MM.1S (cell line): ENCODE measurements at regions not wholly inside any gene's neighbourhood (a gene's known extent, or its start where the extent isn't known, plus 50 kb on each side); places are given as distances from the start of the nearest gene placed in this dataset.

Experiments
- DNase-seq: peaks from one replicate; pipeline ENCODE4 v3.0.0-alpha.2; 2015
- H2AFZ ChIP-seq: fragments of 300-600 bp; sonication (generic); 2 replicates; pipeline ENCODE4 v1.6.0; 2016; ENCODE audit warnings: antibody characterized with exemption, low read length
- H3F3A ChIP-seq: fragments of 300-600 bp; sonication (generic); 2 replicates; pipeline ENCODE4 v1.6.1; 2016; ENCODE audit warnings: mild to moderate bottlenecking, antibody characterized with exemption, low read length, moderate library complexity, mixed read lengths; ENCODE audit not compliant: insufficient read depth
- H3K27ac ChIP-seq: fragments of 300-600 bp; sonication (generic); 2 replicates; pipeline ENCODE4 v1.5.1; 2016; ENCODE audit warnings: mild to moderate bottlenecking, low read length
- H3K27me3 ChIP-seq: fragments of 300-600 bp; sonication (generic); replicated peaks from 2 replicates; pipeline ENCODE4 v1.6.0; 2016; ENCODE audit warnings: low read length; ENCODE audit not compliant: insufficient read depth
- H3K36me3 ChIP-seq: fragments of 300-600 bp; sonication (generic); replicated peaks from 2 replicates; pipeline ENCODE4 v1.6.1; 2016; ENCODE audit warnings: mild to moderate bottlenecking, low read length, mixed read lengths; ENCODE audit not compliant: insufficient read depth
- H3K4me1 ChIP-seq: fragments of 300-600 bp; sonication (generic); 2 replicates; pipeline ENCODE4 v1.6.1; 2016; ENCODE audit warnings: low read length, mixed read lengths
- H3K4me2 ChIP-seq: fragments of 300-600 bp; sonication (generic); 2 replicates; pipeline ENCODE4 v1.6.0; 2016; ENCODE audit warnings: low read depth, low read length
- H3K4me3 ChIP-seq: fragments of 300-600 bp; sonication (generic); 2 replicates; pipeline ENCODE4 v1.5.1; 2016; ENCODE audit warnings: low read length, mixed read lengths
- H3K79me2 ChIP-seq: fragments of 300-600 bp; sonication (generic); 2 replicates; pipeline ENCODE4 v1.6.1; 2016; ENCODE audit warnings: mixed run types, low read length, mixed read lengths
- H3K9ac ChIP-seq: fragments of 300-600 bp; sonication (generic); 2 replicates; pipeline ENCODE4 v1.6.1; 2016; ENCODE audit warnings: low read length, mixed read lengths
- H3K9me2 ChIP-seq: fragments of 300-600 bp; sonication (generic); replicated peaks from 2 replicates; pipeline ENCODE4 v1.6.1; 2016; ENCODE audit warnings: mild to moderate bottlenecking, low read length, mixed read lengths; ENCODE audit not compliant: insufficient read depth
- H3K9me3 ChIP-seq: fragments of 300-600 bp; sonication (generic); replicated peaks from 2 replicates; pipeline ENCODE4 v1.6.1; 2016; ENCODE audit warnings: mild to moderate bottlenecking, low read length, mixed read lengths; ENCODE audit not compliant: insufficient read depth
- H4K20me1 ChIP-seq: fragments of 300-600 bp; sonication (generic); 2 replicates; pipeline ENCODE4 v1.6.1; 2016; ENCODE audit warnings: mild to moderate bottlenecking, low read length, moderate library complexity, mixed read lengths; ENCODE audit not compliant: insufficient read depth
- EZH2 ChIP-seq: fragments of 300-600 bp; sonication (generic); optimal IDR thresholded peaks from 2 replicates; pipeline ENCODE3; 2017; ENCODE audit warnings: low read depth, mild to moderate bottlenecking, antibody characterized with exemption, low read length, mixed read lengths
- EZH2phosphoT487 ChIP-seq: fragments of 300-600 bp; sonication (generic); IDR thresholded peaks from 2 replicates; pipeline ENCODE4 v1.6.1; 2018; ENCODE audit warnings: antibody characterized with exemption, low read length
- TF ChIP-seq, protein P1 (sequence below): fragments of 300-600 bp; sonication (generic); IDR thresholded peaks from 2 replicates; pipeline ENCODE4 v1.5.1; 2016; ENCODE audit warnings: antibody characterized with exemption, low read length, mixed read lengths

DNA sequence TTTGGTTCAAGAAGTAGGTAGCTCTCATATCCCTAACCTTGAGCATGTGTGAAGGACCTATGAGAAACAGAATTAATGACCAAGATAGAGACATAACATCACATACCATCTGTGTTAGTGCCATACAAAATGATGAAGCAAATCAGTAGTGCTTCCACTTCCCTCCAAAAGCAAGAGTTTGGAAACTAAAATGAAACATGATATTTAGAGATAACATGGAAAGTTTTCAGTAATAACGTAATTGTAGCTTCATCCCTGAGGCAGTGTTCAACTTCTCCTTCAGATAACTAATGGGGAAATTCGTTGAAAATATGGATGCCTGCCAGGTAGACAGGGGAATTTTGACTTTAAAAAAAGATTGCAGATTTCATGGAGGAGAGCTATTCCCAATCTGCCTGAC, 248.4 kb upstream of the IRAK1BP1 start:
- Histone ChIP-seq H3K27me3 (no peaks in the 10 kb centered on the region), H3K9me2 (no peaks in the 10 kb centered on the region), H3K9me3 (no peaks in the 10 kb centered on the region), H3K4me1 (peaks cover 13% of the 10 kb centered on the region), H3K36me3 (no peaks in the 10 kb centered on the region), H3K4me2 (no peak overlapping the region), H3K79me2 (no peaks in the 10 kb centered on the region), H4K20me1 (no peaks in the 10 kb centered on the region), H3K4me3 (no peak overlapping the region), H2AFZ (no peak overlapping the region), H3F3A (peaks cover 15% of the 10 kb centered on the region), H3K9ac (no peak overlapping the region), H3K27ac (no peak overlapping the region)
- DNase-seq, result no peak
- TF ChIP-seq, protein P1, sequence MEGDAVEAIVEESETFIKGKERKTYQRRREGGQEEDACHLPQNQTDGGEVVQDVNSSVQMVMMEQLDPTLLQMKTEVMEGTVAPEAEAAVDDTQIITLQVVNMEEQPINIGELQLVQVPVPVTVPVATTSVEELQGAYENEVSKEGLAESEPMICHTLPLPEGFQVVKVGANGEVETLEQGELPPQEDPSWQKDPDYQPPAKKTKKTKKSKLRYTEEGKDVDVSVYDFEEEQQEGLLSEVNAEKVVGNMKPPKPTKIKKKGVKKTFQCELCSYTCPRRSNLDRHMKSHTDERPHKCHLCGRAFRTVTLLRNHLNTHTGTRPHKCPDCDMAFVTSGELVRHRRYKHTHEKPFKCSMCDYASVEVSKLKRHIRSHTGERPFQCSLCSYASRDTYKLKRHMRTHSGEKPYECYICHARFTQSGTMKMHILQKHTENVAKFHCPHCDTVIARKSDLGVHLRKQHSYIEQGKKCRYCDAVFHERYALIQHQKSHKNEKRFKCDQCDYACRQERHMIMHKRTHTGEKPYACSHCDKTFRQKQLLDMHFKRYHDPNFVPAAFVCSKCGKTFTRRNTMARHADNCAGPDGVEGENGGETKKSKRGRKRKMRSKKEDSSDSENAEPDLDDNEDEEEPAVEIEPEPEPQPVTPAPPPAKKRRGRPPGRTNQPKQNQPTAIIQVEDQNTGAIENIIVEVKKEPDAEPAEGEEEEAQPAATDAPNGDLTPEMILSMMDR, result no peak
- TF ChIP-seq EZH2, result no peak
- TF ChIP-seq EZH2phosphoT487, result no peak

DNA sequence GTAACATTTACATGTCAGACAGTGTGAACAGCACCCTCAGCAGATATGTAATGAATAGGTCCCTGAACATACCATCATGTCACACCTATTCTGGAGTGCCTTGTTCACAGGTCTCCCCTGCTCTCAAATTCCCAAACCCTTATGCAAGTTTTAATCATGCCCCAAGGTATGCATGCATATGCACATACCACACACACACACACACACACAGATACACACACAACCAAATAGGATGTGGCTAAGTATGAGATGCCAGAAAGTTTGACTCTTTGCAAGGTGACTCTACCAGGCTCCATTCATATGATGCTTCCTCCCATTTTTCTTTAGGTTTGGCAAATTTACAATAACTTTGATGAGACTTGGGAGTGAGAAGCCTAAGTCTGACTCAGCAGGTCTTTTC, 243.8 kb upstream of the IRAK1BP1 start:
- Histone ChIP-seq H3K4me2 (no peak overlapping the region), H2AFZ (no peak overlapping the region), H3K4me1 (no peaks in the 10 kb centered on the region), H3K9ac (no peak overlapping the region), H3K9me2 (no peaks in the 10 kb centered on the region), H3K27ac (no peak overlapping the region), H3K79me2 (no peaks in the 10 kb centered on the region), H4K20me1 (no peaks in the 10 kb centered on the region), H3F3A (no peaks in the 10 kb centered on the region), H3K9me3 (no peaks in the 10 kb centered on the region), H3K27me3 (no peaks in the 10 kb centered on the region), H3K4me3 (no peak overlapping the region), H3K36me3 (no peaks in the 10 kb centered on the region)
- TF ChIP-seq EZH2phosphoT487, result no peak
- TF ChIP-seq, protein P1, result no peak
- TF ChIP-seq EZH2, result no peak
- DNase-seq, result no peak

DNA sequence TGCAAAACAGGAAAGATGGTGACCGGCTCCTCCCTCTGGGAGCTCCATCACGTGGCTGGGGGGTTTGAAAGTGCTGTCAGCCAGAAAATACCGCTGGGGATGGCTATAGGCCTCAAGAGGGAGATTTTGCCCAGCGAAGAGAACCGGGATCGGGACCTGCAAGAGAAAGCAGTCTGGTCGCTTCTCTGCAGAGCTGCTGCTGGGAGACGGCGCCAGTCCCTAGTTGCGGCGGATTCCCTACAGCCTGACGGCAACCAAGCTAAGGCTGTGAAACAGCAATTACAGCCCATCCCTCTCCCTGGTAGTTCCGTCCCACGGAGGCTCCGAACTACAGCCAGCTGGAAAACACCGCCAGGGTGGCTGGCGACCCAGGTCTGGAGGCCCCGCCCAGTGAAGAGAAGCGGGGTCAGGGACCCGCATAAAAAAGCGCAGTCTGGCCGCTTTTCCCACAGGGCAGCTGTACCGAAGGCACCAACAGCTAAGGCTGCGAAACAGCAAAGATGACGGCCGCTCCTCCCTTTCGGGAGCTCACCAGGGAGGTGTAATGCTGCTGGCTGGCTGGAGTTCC, 238.1 kb upstream of the IRAK1BP1 start:
- no peaks in the 10 kb centered on the region for H3K79me2 ChIP-seq
- H2AFZ ChIP-seq, result no peak overlapping the region
- H3K27ac ChIP-seq, result no peak overlapping the region
- no peaks in the 10 kb centered on the region for H3K9me2 ChIP-seq
- no peak overlapping the region for H3K4me2 ChIP-seq
- H3K27me3 ChIP-seq, result no peaks in the 10 kb centered on the region
- no peaks in the 10 kb centered on the region for H3K4me1 ChIP-seq
- TF ChIP-seq EZH2phosphoT487, result no peak
- TF ChIP-seq, protein P1, result no peak
- no peak for TF ChIP-seq EZH2
- no peaks in the 10 kb centered on the region for H3K36me3 ChIP-seq
- H3K4me3 ChIP-seq, result no peak overlapping the region
- no peaks in the 10 kb centered on the region for H3F3A ChIP-seq
- no peak overlapping the region for H3K9ac ChIP-seq
- no peaks in the 10 kb centered on the region for H4K20me1 ChIP-seq
- no peaks in the 10 kb centered on the region for H3K9me3 ChIP-seq
- DNase-seq, result no peak
